Trophoblast cell (in vitro differentiated cells and primary cell): ENCODE measurements at regions not wholly inside any gene's neighbourhood (a gene's known extent, or its start where the extent isn't known, plus 50 kb on each side); places are given as distances from the start of the nearest gene placed in this dataset.

Experiments used
- DNase-seq, 2 donors: peaks; one replicate each; pipeline ENCODE4 v3.0.0-alpha.2; 2016
- H2AFZ ChIP-seq: 2 replicates; pipeline ENCODE4 v1.6.1; 2013; ENCODE audit warnings: low read length, moderate library complexity, mild to moderate bottlenecking; ENCODE audit not compliant: insufficient read depth, poor library complexity
- H2AK5ac ChIP-seq: 2 replicates; pipeline ENCODE4 v1.6.1; 2013; ENCODE audit warnings: mild to moderate bottlenecking, low read length
- H2BK120ac ChIP-seq: 2 replicates; pipeline ENCODE4 v1.6.1; 2013; ENCODE audit warnings: low read length, mild to moderate bottlenecking, moderate library complexity; ENCODE audit not compliant: insufficient read depth, poor library complexity
- H2BK12ac ChIP-seq: 2 replicates; pipeline ENCODE4 v1.6.1; 2013; ENCODE audit warnings: mild to moderate bottlenecking, low read length, moderate library complexity
- H2BK5ac ChIP-seq: 2 replicates; pipeline ENCODE4 v1.6.1; 2013; ENCODE audit warnings: low read length, low read depth, moderate library complexity, mild to moderate bottlenecking; ENCODE audit not compliant: poor library complexity
- H3K14ac ChIP-seq: 2 replicates; pipeline ENCODE4 v1.6.1; 2013; ENCODE audit warnings: mild to moderate bottlenecking, low read length
- H3K18ac ChIP-seq: 2 replicates; pipeline ENCODE4 v1.6.1; 2013; ENCODE audit warnings: mild to moderate bottlenecking, low read length
- H3K23ac ChIP-seq: 2 replicates; pipeline ENCODE4 v1.6.1; 2013; ENCODE audit warnings: low read length
- H3K27ac ChIP-seq: 2 replicates; pipeline ENCODE4 v1.5.1; 2013; ENCODE audit warnings: low read depth, mild to moderate bottlenecking, inconsistent platforms, low read length, moderate library complexity
- H3K27me3 ChIP-seq: 2 replicates; pipeline ENCODE4 v1.6.1; 2013; ENCODE audit warnings: inconsistent platforms, mild to moderate bottlenecking, low read length, moderate library complexity; ENCODE audit not compliant: insufficient read depth
- H3K36me3 ChIP-seq, 2 experiments: 1 replicate in 1 of 2; 2 replicates in 1 of 2; pipeline ENCODE4 v1.6.1; 2013; ENCODE audit warnings: low read length in 2 of 2, mild to moderate bottlenecking in 2 of 2, moderate library complexity in 1 of 2; ENCODE audit not compliant: insufficient read depth in 2 of 2, control insufficient read depth in 1 of 2
- H3K4ac ChIP-seq: 2 replicates; pipeline ENCODE4 v1.6.1; 2013; ENCODE audit warnings: low read depth, mild to moderate bottlenecking, low read length, moderate library complexity
- H3K4me1 ChIP-seq, 2 experiments: 1 replicate in 1 of 2; 2 replicates in 1 of 2; pipeline ENCODE4 v1.6.1; 2013; ENCODE audit warnings: low read length in 2 of 2, mild to moderate bottlenecking in 2 of 2, moderate library complexity in 1 of 2; ENCODE audit not compliant: insufficient read depth in 2 of 2, control insufficient read depth in 1 of 2
- H3K4me2 ChIP-seq: 2 replicates; pipeline ENCODE4 v1.6.1; 2013; ENCODE audit warnings: inconsistent platforms, mild to moderate bottlenecking, low read length, moderate library complexity
- H3K4me3 ChIP-seq: 2 replicates; pipeline ENCODE4 v1.5.1; 2013; ENCODE audit warnings: mild to moderate bottlenecking, low read depth, low read length, inconsistent platforms
- H3K79me1 ChIP-seq: one replicate; pipeline ENCODE4 v1.6.1; 2013; ENCODE audit warnings: low read length
- H3K79me2 ChIP-seq: 2 replicates; pipeline ENCODE4 v1.6.1; 2013; ENCODE audit warnings: low read length, mild to moderate bottlenecking; ENCODE audit not compliant: control insufficient read depth, insufficient read depth, poor library complexity
- H3K9ac ChIP-seq: 2 replicates; pipeline ENCODE4 v1.6.1; 2013; ENCODE audit warnings: mild to moderate bottlenecking, low read length
- H3K9me3 ChIP-seq: 2 replicates; pipeline ENCODE4 v1.6.1; 2013; ENCODE audit warnings: low read depth, mild to moderate bottlenecking, control low read depth, inconsistent platforms, low read length; ENCODE audit not compliant: insufficient read depth
- H4K12ac ChIP-seq: 2 replicates; pipeline ENCODE4 v1.6.1; 2013; ENCODE audit warnings: low read depth, mild to moderate bottlenecking, low read length, moderate library complexity
- H4K8ac ChIP-seq: 2 replicates; pipeline ENCODE4 v1.6.1; 2013; ENCODE audit warnings: low read depth, mild to moderate bottlenecking, low read length, moderate library complexity
- H4K91ac ChIP-seq: one replicate; pipeline ENCODE4 v1.6.1; 2013; ENCODE audit warnings: low read depth, mild to moderate bottlenecking, low read length, moderate library complexity
- WGBS: extraction: QIAGEN DNeasy Blood & Tissue Kit; methylation state at CpG from one replicate; pipeline ENCODE4 v1.1.7; 2013; ENCODE audit warnings: missing lambda C conversion rate; ENCODE audit not compliant: insufficient read length, insufficient coverage; ENCODE audit errors: extremely low coverage; 5-methylcytosine and 5-hydroxymethylcytosine counted together

DNA sequence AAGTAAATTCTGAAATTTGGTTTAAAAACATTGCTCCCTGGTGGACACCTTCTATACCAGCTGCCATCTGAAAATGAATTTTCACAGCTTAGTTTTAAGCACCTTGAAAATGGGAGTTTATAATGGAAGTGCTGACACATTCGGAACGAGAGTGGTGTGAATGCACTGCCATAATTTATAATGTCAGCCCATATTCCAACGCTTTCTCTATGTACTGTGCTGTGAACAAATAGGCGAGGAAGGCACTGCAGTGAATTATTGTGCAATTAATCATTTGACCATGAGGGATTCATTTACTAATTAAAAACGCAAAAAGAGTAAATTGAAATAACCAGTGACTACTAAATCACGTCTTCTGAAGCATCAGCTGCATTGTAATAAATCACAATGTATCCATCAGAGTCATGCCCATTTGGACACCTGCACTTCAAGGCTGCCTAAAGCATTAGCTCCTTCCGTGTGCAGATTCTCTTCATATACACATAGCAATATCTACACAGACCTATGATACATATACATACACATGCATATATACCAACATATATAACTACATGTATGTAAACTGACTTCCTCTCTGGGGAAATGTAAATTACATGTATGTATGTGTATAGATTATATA, 699.8 kb downstream of the GALR1 start:
- WGBS: no CpG with 5 or more reads among the region's 7 CpGs
- DNase-seq: no peak
- no peaks in the 10 kb centered on the region for H3K79me1 ChIP-seq
- no peak overlapping the region for H4K12ac ChIP-seq
- H2BK120ac ChIP-seq: no peak overlapping the region
- H3K18ac ChIP-seq: no peak overlapping the region
- H3K9me3 ChIP-seq: no peaks in the 10 kb centered on the region
- H2AFZ ChIP-seq: no peak overlapping the region
- H3K4ac ChIP-seq: no peak overlapping the region
- H4K8ac ChIP-seq: no peak overlapping the region
- H3K79me2 ChIP-seq: no peaks in the 10 kb centered on the region
- no peak overlapping the region for H4K91ac ChIP-seq
- no peak overlapping the region for H3K27ac ChIP-seq
- H2BK5ac ChIP-seq: no peak overlapping the region
- H3K4me3 ChIP-seq: no peak overlapping the region
- no peak overlapping the region for H3K14ac ChIP-seq
- H3K36me3 ChIP-seq: no peaks in the 10 kb centered on the region
- no peak overlapping the region for H2BK12ac ChIP-seq
- no peak overlapping the region for H3K9ac ChIP-seq
- H3K23ac ChIP-seq: no peak overlapping the region
- H2AK5ac ChIP-seq: no peak overlapping the region
- no peak overlapping the region for H3K4me2 ChIP-seq
- no peaks in the 10 kb centered on the region for H3K27me3 ChIP-seq
- peaks cover 6% of the 10 kb centered on the region in 2 experiments for H3K4me1 ChIP-seq

DNA sequence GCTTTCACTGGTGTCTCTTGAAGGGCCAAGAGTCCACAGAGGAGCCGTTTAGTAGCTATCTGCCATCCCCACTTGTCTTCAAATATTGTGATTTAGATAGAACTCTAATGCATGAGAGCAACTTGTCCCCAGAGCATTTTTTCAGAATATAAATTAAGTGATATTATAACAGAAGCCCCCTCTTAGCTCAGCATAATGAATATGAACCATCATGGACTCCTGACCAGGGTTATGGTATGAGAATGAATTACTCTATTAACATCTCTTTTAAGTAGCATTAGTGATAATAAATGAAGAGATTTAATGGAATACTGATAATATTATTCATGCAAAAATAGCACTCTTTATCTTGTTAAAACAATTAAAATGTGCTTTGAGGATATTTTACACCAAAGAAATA, 709.6 kb downstream of the GALR1 start:
- H2BK5ac ChIP-seq: no peak overlapping the region
- H3K36me3 ChIP-seq: no peaks in the 10 kb centered on the region
- H4K8ac ChIP-seq: no peak overlapping the region
- no peak for DNase-seq
- no peak overlapping the region for H3K23ac ChIP-seq
- no peak overlapping the region for H2BK12ac ChIP-seq
- H3K27ac ChIP-seq: no peak overlapping the region
- no peak overlapping the region for H3K14ac ChIP-seq
- H3K9ac ChIP-seq: no peak overlapping the region
- no peaks in the 10 kb centered on the region for H3K4me1 ChIP-seq
- H4K12ac ChIP-seq: no peak overlapping the region
- no peak overlapping the region for H2BK120ac ChIP-seq
- H3K18ac ChIP-seq: no peak overlapping the region
- no peak overlapping the region for H3K4me3 ChIP-seq
- H3K79me2 ChIP-seq: no peaks in the 10 kb centered on the region
- no peaks in the 10 kb centered on the region for H3K79me1 ChIP-seq
- H3K27me3 ChIP-seq: no peaks in the 10 kb centered on the region
- WGBS: no CpG with 5 or more reads among the region's 1 CpG
- no peak overlapping the region for H4K91ac ChIP-seq
- H3K4me2 ChIP-seq: no peak overlapping the region
- H2AK5ac ChIP-seq: no peak overlapping the region
- no peak overlapping the region for H2AFZ ChIP-seq
- H3K9me3 ChIP-seq: peaks cover 3% of the 10 kb centered on the region
- H3K4ac ChIP-seq: no peak overlapping the region

DNA sequence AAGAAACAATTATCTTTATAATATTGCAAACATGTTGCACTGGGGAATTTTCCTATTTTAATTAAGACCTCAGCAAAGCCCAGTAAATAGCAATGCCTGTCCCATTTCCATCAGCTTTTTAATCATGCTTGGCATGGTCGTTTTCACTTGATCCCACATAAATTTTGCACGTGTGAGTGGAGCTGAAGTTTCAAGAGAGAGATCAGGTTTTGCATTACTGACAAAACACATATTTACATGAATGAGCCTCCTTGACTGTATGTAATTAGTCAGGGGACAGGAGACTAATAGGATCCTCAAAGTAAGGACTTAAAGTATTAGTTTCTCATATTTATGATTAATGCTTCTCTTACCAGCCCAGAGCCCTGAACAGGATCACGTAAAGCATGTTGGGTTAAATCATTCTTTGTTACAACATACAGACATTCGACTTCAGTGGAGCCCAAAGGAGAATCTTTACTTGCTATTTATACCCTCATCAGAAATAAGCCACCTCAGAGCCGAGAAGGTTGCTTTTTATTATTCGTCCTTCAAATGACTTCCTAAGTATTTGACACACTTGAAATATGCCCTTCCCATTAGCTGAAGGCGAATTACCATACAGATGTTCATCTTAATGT, 711.3 kb downstream of the GALR1 start:
- Histone ChIP-seq H3K4me3 (no peak overlapping the region), H3K4me2 (no peak overlapping the region), H3K4me1 (no peaks in the 10 kb centered on the region), H3K23ac (no peak overlapping the region), H3K18ac (no peak overlapping the region), H3K27ac (no peak overlapping the region), H2AFZ (no peak overlapping the region), H3K14ac (no peak overlapping the region), H2BK120ac (no peak overlapping the region), H4K12ac (no peak overlapping the region), H3K27me3 (no peaks in the 10 kb centered on the region), H4K91ac (no peak overlapping the region), H4K8ac (no peak overlapping the region), H3K9me3 (peaks cover 3% of the 10 kb centered on the region), H2AK5ac (no peak overlapping the region), H2BK12ac (no peak overlapping the region), H3K36me3 (no peaks in the 10 kb centered on the region), H3K9ac (no peak overlapping the region), H3K79me2 (no peaks in the 10 kb centered on the region), H3K4ac (no peak overlapping the region), H3K79me1 (no peaks in the 10 kb centered on the region), H2BK5ac (no peak overlapping the region)
- no CpG with 5 or more reads among the region's 7 CpGs for WGBS
- DNase-seq: no peak

DNA sequence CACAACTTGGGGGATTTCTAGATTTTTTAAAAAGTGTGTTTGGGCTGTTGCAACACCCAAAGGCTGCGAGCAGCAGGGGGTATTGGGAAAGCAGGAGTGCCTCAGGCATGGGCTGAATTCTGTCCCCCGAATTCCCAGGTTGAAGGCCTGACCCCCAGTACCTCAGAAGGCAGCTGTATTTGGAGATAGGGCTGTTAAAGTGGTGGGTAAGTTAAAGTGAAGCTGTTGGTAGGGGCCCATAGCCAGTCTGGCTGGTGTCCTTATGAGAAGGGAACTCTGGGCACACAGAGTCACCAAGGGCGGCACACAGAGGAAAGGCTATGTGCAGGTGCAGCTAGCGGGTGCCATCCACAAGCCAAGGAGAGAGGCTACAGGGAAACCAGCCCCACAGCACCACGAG, 717.4 kb downstream of the GALR1 start:
- no peak overlapping the region for H2BK5ac ChIP-seq
- H3K79me1 ChIP-seq: no peaks in the 10 kb centered on the region
- H4K8ac ChIP-seq: no peak overlapping the region
- DNase-seq: no peak
- H4K91ac ChIP-seq: no peak overlapping the region
- no peaks in the 10 kb centered on the region for H3K79me2 ChIP-seq
- no peak overlapping the region for H2AFZ ChIP-seq
- no peak overlapping the region for H2AK5ac ChIP-seq
- no peak overlapping the region for H2BK12ac ChIP-seq
- H4K12ac ChIP-seq: no peak overlapping the region
- no peaks in the 10 kb centered on the region for H3K27me3 ChIP-seq
- no peak overlapping the region for H2BK120ac ChIP-seq
- no peak overlapping the region for H3K4me3 ChIP-seq
- peaks cover 3% of the 10 kb centered on the region for H3K9me3 ChIP-seq
- H3K9ac ChIP-seq: no peak overlapping the region
- H3K4ac ChIP-seq: no peak overlapping the region
- no peak overlapping the region for H3K4me2 ChIP-seq
- WGBS: no CpG with 5 or more reads among the region's 5 CpGs
- no peak overlapping the region for H3K23ac ChIP-seq
- no peak overlapping the region for H3K14ac ChIP-seq
- no peaks in the 10 kb centered on the region for H3K4me1 ChIP-seq
- no peaks in the 10 kb centered on the region for H3K36me3 ChIP-seq
- H3K27ac ChIP-seq: no peak overlapping the region
- no peak overlapping the region for H3K18ac ChIP-seq
